GM18867 (cell line): ENCODE measurements at regions not wholly inside any gene's neighbourhood (a gene's known extent, or its start where the extent isn't known, plus 50 kb on each side); places are given as distances from the start of the nearest gene placed in this dataset.

Experiments used
- ATAC-seq: cut with Tn5 transposase; IDR thresholded peaks from one replicate; pipeline ENCODE4 v1.9.1; 2021; ENCODE audit warnings: mild to moderate bottlenecking, moderate library complexity; ENCODE audit not compliant: unreplicated experiment

- ATAC-seq, result no peak
Measured at GRCh38 chr13:59172076-59172475, 991.7 kb downstream of the DIAPH3 start.

- ATAC-seq, result no peak
Measured at GRCh38 chr13:59176775-59177174, 987.0 kb downstream of the DIAPH3 start.

GRCh38 chr13:59178344-59178743 lies 985.4 kb downstream of the DIAPH3 start:
- no peak for ATAC-seq

- no peak for ATAC-seq
Measured at GRCh38 chr13:59182241-59182640, 981.5 kb downstream of the DIAPH3 start.

- no peak for ATAC-seq
Measured at GRCh38 chr13:59197397-59197796, 966.3 kb downstream of the DIAPH3 start.

- ATAC-seq, result no peak
Measured at GRCh38 chr13:59201841-59202240, 961.9 kb downstream of the DIAPH3 start.

- ATAC-seq, result no peak
Measured at GRCh38 chr13:59203855-59204254, 959.9 kb downstream of the DIAPH3 start.

GRCh38 chr13:59205501-59205900 lies 958.2 kb downstream of the DIAPH3 start:
- ATAC-seq, result no peak

GRCh38 chr13:59208405-59209195 lies 955.1 kb downstream of the DIAPH3 start:
- no peak for ATAC-seq

- ATAC-seq, result no peak
Measured at GRCh38 chr13:59210543-59210942, 953.2 kb downstream of the DIAPH3 start.

- ATAC-seq, result no peak
Measured at GRCh38 chr13:59211606-59212005, 952.1 kb downstream of the DIAPH3 start.

- no peak for ATAC-seq
Measured at GRCh38 chr13:59229401-59229800, 934.3 kb downstream of the DIAPH3 start.

GRCh38 chr13:59229861-59230260 lies 933.9 kb downstream of the DIAPH3 start:
- no peak for ATAC-seq

- no peak for ATAC-seq
Measured at GRCh38 chr13:59230484-59231264, 933.1 kb downstream of the DIAPH3 start.

- ATAC-seq, result no peak
Measured at GRCh38 chr13:59236309-59236919, 927.3 kb downstream of the DIAPH3 start.

- ATAC-seq, result no peak
Measured at GRCh38 chr13:59236944-59237343, 926.8 kb downstream of the DIAPH3 start.

- no peak for ATAC-seq
Measured at GRCh38 chr13:59247171-59247570, 916.6 kb downstream of the DIAPH3 start.

GRCh38 chr13:59250336-59251189 lies 913.2 kb downstream of the DIAPH3 start:
- ATAC-seq, result no peak

GRCh38 chr13:59259165-59260000 lies 904.3 kb downstream of the DIAPH3 start:
- ATAC-seq, result no peak

- ATAC-seq, result no peak
Measured at GRCh38 chr13:59261928-59262488, 901.7 kb downstream of the DIAPH3 start.
